GM06990 (cell line): ENCODE measurements at regions not wholly inside any gene's neighbourhood (a gene's known extent, or its start where the extent isn't known, plus 50 kb on each side); places are given as distances from the start of the nearest gene placed in this dataset.

ENCODE experiments used
- DNase-seq: peaks from one replicate; pipeline ENCODE4 v3.0.0-alpha.2; 2011; ENCODE audit not compliant: insufficient read length; ENCODE audit errors: extremely low read depth
- H3K27me3 ChIP-seq: replicated peaks from 2 replicates; pipeline ENCODE4 v1.6.0; 2011; ENCODE audit warnings: low read length; ENCODE audit not compliant: control insufficient read depth, insufficient read depth
- H3K36me3 ChIP-seq: 2 replicates; pipeline ENCODE4 v1.5.1; 2011; ENCODE audit warnings: low read length; ENCODE audit not compliant: control insufficient read depth, insufficient read depth
- H3K4me3 ChIP-seq: replicated peaks from 2 replicates; pipeline ENCODE4 v1.5.1; 2011; ENCODE audit warnings: low read depth, mild to moderate bottlenecking, control low read depth, low read length
- CTCF ChIP-seq: IDR thresholded peaks from 2 replicates; pipeline ENCODE4 v1.5.1; 2011; ENCODE audit warnings: low read length, control low read depth, mild to moderate bottlenecking, inconsistent platforms; ENCODE audit not compliant: insufficient read depth, poor library complexity, severe bottlenecking

GRCh38 chr7:94127026-94127425 is 122.9 kb upstream of the BET1 start:
- Histone ChIP-seq H3K36me3 (no peaks in the 10 kb centered on the region), H3K27me3 (no peaks in the 10 kb centered on the region), H3K4me3 (no peak overlapping the region)
- no peak for TF ChIP-seq CTCF
- DNase-seq, result no peak

- Histone ChIP-seq H3K4me3 (no peak overlapping the region), H3K27me3 (no peaks in the 10 kb centered on the region), H3K36me3 (no peaks in the 10 kb centered on the region)
- TF ChIP-seq CTCF, result no peak
- DNase-seq, result no peak
Observed at GRCh38 chr7:94128072-94128471, 123.9 kb upstream of the BET1 start.

- Histone ChIP-seq H3K36me3 (no peaks in the 10 kb centered on the region), H3K27me3 (no peaks in the 10 kb centered on the region), H3K4me3 (no peak overlapping the region)
- no peak for TF ChIP-seq CTCF
- DNase-seq, result no peak
Observed at GRCh38 chr7:94129443-94130140, 125.4 kb upstream of the BET1 start.

GRCh38 chr7:94130716-94131115 is 126.6 kb upstream of the BET1 start:
- no peak for TF ChIP-seq CTCF
- no peak overlapping the region for H3K4me3 ChIP-seq
- H3K27me3 ChIP-seq, result no peaks in the 10 kb centered on the region
- H3K36me3 ChIP-seq, result no peaks in the 10 kb centered on the region
- DNase-seq, result no peak

- no peak for DNase-seq
- H3K27me3 ChIP-seq, result no peaks in the 10 kb centered on the region
- no peak for TF ChIP-seq CTCF
- no peak overlapping the region for H3K4me3 ChIP-seq
- no peaks in the 10 kb centered on the region for H3K36me3 ChIP-seq
Observed at GRCh38 chr7:94133460-94133859, 129.3 kb upstream of the BET1 start.

GRCh38 chr7:94135180-94135579 is 131.0 kb upstream of the BET1 start:
- no peak for DNase-seq
- Histone ChIP-seq H3K27me3 (no peaks in the 10 kb centered on the region), H3K36me3 (no peaks in the 10 kb centered on the region), H3K4me3 (no peak overlapping the region)
- no peak for TF ChIP-seq CTCF
